ENCODE measurements at regions not wholly inside any gene's neighbourhood (a gene's known extent, or its start where the extent isn't known, plus 50 kb on each side); places are given as distances from the start of the nearest gene placed in this dataset.

- no peak overlapping the region for H3K4me3 ChIP-seq
- in situ Hi-C loops (cut with MboI; ENCODE audit: low sequenced_read_pairs in 4 of 4), result no loop called here
- H3K4me1 ChIP-seq, result no peaks in the 10 kb centered on the region
- H3K9me3 ChIP-seq, result no peaks in the 10 kb centered on the region
- H3K36me3 ChIP-seq, result no peaks in the 10 kb centered on the region
- H3K27me3 ChIP-seq, result no peaks in the 10 kb centered on the region
- ATAC-seq, result no peak
- TF ChIP-seq, protein P1, sequence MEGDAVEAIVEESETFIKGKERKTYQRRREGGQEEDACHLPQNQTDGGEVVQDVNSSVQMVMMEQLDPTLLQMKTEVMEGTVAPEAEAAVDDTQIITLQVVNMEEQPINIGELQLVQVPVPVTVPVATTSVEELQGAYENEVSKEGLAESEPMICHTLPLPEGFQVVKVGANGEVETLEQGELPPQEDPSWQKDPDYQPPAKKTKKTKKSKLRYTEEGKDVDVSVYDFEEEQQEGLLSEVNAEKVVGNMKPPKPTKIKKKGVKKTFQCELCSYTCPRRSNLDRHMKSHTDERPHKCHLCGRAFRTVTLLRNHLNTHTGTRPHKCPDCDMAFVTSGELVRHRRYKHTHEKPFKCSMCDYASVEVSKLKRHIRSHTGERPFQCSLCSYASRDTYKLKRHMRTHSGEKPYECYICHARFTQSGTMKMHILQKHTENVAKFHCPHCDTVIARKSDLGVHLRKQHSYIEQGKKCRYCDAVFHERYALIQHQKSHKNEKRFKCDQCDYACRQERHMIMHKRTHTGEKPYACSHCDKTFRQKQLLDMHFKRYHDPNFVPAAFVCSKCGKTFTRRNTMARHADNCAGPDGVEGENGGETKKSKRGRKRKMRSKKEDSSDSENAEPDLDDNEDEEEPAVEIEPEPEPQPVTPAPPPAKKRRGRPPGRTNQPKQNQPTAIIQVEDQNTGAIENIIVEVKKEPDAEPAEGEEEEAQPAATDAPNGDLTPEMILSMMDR (IDR thresholded peaks at IDR 0.05 in 4 of 5, conservative IDR thresholded peaks at IDR 0.05 in 1 of 5), result no peak
- no peak for TF ChIP-seq POLR2A (IDR thresholded peaks at IDR 0.05)
- no peak overlapping the region for H3K27ac ChIP-seq
- intact Hi-C loops (cut with DNase I; ENCODE audit: low total_unique reads), result no loop called here
- no peak for DNase-seq
These were observed 85.5 kb upstream of the FRMD1 start for GRCh38 chr6:168164462-168165061.

DNA sequence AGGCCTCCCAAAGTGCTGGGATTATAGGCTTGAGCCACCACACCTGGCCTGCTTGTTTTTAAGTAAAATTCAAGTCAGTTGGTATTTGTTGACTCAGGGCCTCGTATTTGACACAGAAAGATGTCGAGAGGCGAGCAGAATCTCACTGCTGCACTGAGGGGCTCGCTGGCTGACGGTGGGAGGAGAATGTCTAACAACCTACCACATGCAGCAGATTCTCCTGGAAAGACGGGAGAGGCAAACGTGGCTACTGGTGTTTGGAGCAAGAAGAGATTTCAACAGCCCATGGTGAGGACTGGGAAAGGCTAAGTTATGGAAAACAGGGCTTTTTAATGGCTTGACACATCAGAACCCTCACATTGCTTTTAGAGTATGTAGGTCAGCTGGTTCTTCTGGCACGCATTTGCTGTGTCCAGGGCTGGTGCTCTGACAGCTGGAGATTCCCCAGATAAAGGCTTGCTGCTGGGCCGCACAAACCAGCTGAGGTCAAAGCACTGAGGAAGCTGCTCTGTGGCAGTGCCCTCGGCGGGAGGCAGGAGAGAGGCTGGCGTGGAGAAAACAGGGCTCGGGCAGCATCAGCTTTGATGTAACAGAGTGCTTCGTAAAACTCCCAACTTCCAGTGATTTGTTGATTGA is 84.2 kb upstream of the FRMD1 start:
- intact Hi-C loops (cut with DNase I; ENCODE audit: low total_unique reads) (no loop called here), in situ Hi-C loops (cut with MboI; ENCODE audit: low sequenced_read_pairs in 4 of 4) (no loop called here)
- Histone ChIP-seq H3K36me3 (no peaks in the 10 kb centered on the region), H3K27ac (no peak overlapping the region), H3K27me3 (peaks cover 0 to 4% (median 0%) of the 10 kb centered on the region in 3 donors), H3K9me3 (no peaks in the 10 kb centered on the region), H3K4me3 (no peak overlapping the region), H3K4me1 (no peaks in the 10 kb centered on the region)
- no peak for TF ChIP-seq POLR2A (IDR thresholded peaks at IDR 0.05)
- TF ChIP-seq, protein P1 (IDR thresholded peaks at IDR 0.05 in 4 of 5, conservative IDR thresholded peaks at IDR 0.05 in 1 of 5), result no peak
- ATAC-seq, result no peak
- no peak for DNase-seq

DNA sequence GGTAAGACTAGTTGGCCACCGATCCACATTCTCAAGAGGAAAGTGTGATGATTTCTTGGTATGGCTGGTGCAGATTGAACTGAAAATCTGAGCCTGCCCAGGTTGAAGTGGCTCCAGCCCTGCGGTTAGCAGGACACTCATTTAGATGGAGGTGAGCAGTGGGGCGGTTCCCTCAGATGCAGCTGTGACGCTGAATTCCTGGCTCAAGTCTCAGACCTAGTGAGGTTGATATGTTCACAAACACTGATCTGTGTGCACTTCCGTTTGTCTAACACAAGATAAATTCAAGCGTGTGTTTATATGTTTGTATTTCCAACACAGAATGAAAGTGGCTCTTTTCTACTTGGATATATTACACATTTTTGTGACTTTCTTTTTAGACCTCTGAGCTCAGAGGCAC is 83.4 kb upstream of the FRMD1 start:
- Histone ChIP-seq H3K9me3 (no peaks in the 10 kb centered on the region), H3K36me3 (no peaks in the 10 kb centered on the region), H3K27ac (no peak overlapping the region), H3K4me3 (no peak overlapping the region), H3K27me3 (peaks cover 2 to 12% (median 4%) of the 10 kb centered on the region in 3 donors), H3K4me1 (peaks cover 0 to 4% of the 10 kb centered on the region in 2 donors)
- intact Hi-C loops (cut with DNase I; ENCODE audit: low total_unique reads), result no loop called here
- TF ChIP-seq, protein P1 (IDR thresholded peaks at IDR 0.05 in 4 of 5, conservative IDR thresholded peaks at IDR 0.05 in 1 of 5), result no peak
- no peak for TF ChIP-seq POLR2A (IDR thresholded peaks at IDR 0.05)
- DNase-seq (no peak), ATAC-seq (no peak)
- in situ Hi-C loops (cut with MboI; ENCODE audit: low sequenced_read_pairs in 4 of 4), result no loop called here

- H3K4me1 ChIP-seq, result peaks cover 0 to 4% of the 10 kb centered on the region in 2 donors
- no peak overlapping the region for H3K27ac ChIP-seq
- ATAC-seq, result no peak
- DNase-seq, result no peak
- intact Hi-C loops (cut with DNase I; ENCODE audit: low total_unique reads), result no loop called here
- H3K27me3 ChIP-seq, result peaks cover 3 to 15% (median 5%) of the 10 kb centered on the region in 3 donors
- no peaks in the 10 kb centered on the region for H3K36me3 ChIP-seq
- H3K4me3 ChIP-seq, result no peak overlapping the region
- no peak for TF ChIP-seq POLR2A (IDR thresholded peaks at IDR 0.05)
- TF ChIP-seq, protein P1 (IDR thresholded peaks at IDR 0.05 in 4 of 5, conservative IDR thresholded peaks at IDR 0.05 in 1 of 5), result no peak
- no peaks in the 10 kb centered on the region for H3K9me3 ChIP-seq
- in situ Hi-C loops (cut with MboI; ENCODE audit: low sequenced_read_pairs in 4 of 4), result no loop called here
These were observed 82.3 kb upstream of the FRMD1 start for GRCh38 chr6:168161371-168161750.

Data from gastrocnemius medialis (tissue), 4 donors.